ENCODE measurements at regions not wholly inside any gene's neighbourhood (a gene's known extent, or its start where the extent isn't known, plus 50 kb on each side); places are given as distances from the start of the nearest gene placed in this dataset.
A peak's percentile ranks its signal among the peaks of the same experiment; 100 is the strongest.

DNA sequence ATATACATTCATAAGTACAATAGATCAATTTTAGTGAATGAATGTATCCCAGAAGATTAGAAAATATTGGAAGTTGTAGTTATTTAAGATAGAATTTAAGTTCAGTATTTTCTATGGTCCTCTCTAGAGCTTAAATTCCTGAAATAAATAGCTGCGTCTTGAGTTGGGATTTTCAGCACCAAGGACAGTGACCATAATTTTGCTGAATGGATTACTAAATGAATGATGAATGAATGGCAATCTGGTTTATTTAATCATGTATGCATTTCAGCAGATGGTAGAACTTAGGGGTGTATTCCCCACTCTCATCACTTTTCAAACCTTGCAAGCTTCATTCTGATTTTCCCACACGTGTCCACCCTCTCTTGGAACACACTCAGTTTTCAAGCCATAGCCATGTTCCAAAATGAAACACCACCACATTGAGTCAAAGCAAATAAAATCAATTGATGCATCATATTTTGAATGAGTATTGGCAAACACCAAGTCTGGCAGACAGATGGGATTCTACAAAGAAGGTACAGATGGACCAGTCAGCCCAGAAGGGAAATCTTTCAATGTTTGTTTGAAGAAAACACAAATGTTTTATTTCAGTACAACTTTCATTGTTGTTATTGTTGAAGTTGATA is 362.2 kb upstream of the NXPH2 start:
- DNase-seq: peak; percentile 6

DNA sequence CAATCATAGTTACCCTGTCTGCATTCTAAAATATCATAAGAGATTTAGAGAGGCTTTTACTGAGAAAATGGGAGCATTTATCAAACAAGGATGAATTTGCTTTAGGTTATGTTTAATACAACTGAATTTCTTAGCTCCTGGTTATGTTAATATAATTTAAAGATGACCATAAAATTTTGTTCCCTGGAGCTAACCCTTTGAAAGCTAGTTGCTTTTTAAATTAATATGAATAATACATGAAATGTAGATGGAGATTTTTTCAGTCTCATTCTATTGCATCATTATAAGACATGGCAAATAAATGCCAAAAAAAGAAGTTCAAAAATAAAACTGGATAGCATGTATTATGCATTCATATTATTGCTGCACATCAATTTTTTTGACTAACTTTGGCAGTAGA is 344.1 kb upstream of the NXPH2 start:
- no peak for DNase-seq

DNA sequence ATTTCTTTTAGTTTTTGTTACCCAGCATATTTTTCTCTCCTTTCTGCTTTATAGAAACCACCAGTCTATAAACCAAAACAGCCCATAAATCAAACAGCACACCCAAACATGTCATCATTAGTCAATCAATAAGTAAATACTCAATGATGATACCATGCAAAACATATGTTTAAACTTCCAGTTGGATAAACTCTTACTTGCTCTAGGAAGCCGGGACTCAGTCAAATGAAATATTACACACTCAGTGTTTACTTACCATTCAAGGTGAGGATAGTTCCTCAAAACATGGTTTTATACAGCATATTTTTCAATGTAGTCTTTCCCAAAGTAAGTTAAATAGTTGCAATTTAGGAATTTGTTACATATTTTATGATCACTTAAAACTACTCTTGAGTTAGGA is 343.6 kb upstream of the NXPH2 start:
- DNase-seq: no peak

DNA sequence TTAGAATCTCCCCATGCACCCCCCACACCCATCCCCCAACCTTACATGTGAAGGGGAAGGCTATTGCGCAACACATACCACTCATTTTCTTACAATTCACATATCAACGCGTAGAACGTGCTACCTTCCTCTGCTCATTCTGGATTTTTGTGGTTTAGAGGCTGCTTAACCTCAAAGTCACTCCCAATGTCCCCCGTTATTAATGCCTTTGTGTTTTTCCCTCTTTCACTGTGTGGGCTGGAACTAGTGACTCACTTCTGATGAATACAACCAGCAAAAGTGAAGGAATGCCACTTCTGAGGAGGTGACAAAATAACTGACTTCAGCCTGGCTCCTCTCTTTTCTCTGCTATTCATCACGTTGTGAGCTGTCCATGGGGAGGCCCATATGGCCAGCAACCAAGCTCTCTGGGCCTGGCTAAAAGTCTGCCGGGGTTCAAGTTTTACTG is 342.5 kb upstream of the NXPH2 start:
- no peak for DNase-seq

GRCh38 chr2:139099721-139100120 is 319.5 kb upstream of the NXPH2 start:
- no peak for DNase-seq

DNA sequence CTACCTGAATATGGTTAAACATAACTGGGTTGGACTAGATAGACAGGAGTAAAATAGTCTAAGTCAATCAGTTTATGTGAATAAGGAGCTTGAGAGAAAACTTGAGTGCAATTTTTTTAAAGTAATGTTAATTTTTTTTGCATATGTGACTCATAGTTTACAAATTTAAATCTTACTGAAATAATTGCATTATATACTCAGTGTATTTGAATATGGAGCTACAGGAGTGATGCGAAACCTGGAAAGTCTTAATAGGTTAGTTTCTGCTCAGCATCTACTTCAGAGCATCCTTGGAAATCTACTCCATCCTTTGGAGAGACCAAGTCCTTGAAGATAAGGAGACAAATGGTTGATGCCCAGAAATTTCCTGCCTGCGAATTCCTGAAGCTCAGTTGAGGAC is 318.8 kb upstream of the NXPH2 start:
- DNase-seq: no peak

DNA sequence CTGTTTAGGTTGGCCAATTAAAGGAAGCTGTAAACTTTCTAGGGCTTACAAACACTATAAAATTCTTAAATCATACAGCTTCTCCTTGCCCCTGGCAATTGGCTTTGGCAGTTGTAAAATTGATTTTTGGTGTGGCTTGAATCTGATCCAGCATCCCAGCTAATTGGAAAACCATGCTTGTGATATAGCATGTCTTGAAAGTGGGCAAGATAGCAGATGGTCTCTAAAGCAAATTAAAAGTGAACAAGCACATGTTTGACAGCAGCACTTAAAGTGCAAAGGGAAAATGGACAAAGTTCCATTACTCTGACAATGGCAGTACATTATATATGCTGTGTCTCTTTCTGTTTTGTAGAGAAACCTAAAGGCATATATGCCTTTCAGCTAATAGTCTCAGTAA is 302.9 kb upstream of the NXPH2 start:
- DNase-seq: no peak

DNA sequence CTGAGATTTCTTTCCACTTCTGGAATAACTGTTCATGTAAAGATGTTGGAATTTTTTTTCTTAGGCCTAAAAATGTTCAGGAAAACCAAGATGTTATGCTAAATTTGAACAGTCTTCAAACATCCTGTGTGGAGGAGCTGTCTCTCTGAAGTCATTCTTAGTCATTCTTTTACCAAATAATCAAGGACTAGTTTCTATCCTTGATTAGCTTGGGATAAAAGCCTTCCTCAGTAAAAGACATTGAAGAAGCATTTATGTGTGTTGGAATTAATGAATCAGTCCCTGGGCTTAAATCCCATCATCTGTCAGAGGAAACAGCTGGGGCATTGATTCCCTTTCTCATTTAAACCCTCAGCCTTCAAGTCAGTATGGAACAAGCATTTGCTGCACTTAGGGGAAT is 300.1 kb upstream of the NXPH2 start:
- DNase-seq: no peak

DNA sequence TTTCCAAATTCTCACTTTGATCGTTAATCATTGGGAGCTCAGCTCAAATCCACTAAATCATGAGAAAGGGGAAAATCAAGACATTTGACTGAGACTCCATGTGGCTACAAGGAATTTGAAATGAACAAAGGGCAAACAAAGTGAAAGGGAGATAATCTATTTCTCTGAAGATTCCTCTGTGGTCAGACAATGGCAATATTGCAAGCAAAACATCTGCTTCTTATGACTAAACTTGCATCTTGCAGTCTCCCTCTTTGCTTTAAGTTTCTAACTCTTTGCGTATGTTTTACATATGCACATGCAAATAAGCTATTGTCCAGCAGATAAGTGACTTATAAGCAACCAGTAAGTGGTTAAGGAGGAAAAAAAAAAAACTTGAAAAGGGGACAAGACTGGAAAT is 299.1 kb upstream of the NXPH2 start:
- no peak for DNase-seq

DNA sequence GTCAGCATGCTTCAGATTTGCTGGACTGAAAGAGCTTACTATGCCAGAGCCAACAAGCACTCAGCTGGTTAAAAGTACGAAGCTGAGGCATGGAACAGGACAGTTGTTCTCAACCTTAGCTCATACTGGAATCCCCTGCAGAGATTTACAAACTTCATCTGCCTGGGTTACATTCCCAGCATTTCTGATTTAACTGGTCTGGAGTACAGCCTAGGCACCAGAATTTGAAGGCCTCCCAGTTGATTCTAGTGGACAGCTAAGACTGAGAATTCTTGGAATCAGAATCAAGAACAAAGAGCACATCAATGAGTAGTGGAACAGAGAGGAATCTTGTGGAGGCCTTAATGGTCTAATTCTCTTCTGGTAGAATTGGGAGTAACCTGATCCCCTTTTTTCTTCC is 298.2 kb upstream of the NXPH2 start:
- DNase-seq: no peak

DNA sequence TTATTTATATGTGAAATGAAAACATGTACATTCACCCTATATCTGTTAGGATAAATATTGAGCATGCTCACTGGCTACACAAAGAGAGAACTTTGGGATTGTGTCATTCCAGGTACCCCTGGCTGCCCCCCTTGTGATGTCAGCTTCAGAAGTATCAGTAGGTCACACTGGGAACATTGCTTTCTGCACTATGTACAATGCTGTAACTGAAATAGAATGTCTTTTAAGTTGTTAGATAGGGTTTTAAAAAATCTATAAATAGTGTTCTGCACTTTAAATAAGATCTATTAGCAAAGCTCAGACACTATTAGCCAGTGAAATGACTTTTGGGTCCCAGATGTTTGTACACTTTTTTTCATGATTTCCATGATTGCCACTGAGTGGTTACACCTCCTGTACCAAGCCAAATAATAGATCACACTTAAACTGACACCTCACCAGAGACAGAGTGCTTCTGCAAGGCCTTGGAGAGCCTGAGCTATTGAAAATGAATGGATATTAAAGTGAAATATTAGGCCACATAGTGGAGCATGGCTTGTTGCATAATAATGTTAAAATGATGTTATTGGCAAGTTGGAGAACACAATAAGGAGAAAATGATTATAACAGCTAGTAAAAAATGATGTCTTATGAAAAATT is 297.0 kb upstream of the NXPH2 start:
- no peak for DNase-seq

GRCh38 chr2:139067874-139068273 is 287.7 kb upstream of the NXPH2 start:
- no peak for DNase-seq

GRCh38 chr2:139067072-139067471 is 286.9 kb upstream of the NXPH2 start:
- DNase-seq: no peak

- DNase-seq: no peak
These were observed 284.0 kb upstream of the NXPH2 start for GRCh38 chr2:139064159-139064558.

DNA sequence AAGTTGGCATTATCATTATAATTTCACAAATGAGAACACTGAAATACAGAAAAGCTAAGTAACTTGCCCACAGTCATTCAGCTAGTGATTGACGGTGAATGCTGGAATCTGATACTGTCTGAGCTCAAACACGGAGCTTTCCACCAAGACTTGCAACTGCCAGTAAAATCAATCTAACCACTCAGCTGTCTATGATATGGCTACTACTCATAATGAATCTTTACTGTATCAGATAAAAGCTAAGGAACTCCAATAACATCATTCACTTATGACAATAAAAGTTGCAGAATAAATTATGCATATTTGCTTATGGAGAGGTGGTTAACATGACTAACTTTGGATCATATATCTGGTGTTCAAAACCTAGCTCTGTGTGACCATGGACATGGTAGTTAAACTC is 279.4 kb upstream of the NXPH2 start:
- DNase-seq: no peak

DNA sequence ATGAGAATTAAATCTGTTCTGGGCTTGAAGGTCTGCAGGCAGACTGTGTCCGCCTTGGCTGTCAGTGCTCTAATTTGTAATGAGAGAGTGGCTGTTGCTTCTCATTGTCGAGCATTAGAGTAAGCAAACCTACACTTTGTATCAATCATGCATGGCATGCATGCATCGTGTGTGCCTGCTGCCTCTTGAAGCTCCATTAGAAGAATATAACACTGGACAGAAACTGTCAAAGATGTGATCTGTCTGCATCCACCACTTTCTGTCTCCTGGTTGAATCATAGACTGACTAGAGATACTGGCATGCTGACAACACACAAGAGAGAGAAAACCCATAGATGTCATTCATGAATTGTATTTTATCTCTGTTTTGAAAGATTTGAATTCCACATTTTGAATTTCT is 275.0 kb upstream of the NXPH2 start:
- DNase-seq: no peak

DNA sequence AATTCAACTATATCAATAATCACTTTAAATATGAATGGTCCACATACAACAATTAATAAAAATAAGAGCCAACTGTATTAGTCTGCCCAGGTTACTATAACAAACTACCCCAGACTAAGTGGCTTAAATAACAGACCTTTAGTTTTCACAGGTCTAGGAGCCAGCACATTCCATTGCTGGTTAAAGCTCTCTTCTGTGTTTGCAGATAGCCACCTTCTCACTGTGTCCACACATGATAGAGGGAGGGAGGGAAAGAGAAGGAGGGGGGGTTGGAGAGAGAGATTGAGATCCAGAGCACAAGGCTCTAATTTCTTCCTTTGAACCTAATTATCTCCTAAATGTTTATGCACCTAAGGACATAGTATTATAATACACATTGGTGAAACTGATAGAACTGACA is 267.8 kb upstream of the NXPH2 start:
- DNase-seq: no peak

DNA sequence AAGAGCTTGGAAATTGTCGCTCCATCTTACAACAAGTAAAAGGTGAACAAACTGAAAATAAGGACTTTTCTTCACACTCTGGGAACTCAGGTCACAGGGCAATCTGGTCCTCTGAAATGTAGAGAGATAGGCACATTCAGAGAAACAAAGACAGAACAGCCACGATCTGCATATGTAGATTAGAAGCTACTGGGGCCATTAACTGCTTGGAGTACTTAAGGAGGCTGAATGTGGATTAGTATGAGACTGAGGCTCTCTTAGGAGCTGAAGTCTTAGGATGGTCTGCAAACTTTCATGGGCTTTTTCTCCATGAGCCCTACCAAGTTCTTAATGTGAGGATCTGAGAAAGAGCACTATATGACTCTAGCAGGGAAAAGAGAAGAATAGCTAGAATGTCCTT is 265.3 kb upstream of the NXPH2 start:
- no peak for DNase-seq

GRCh38 chr2:139034064-139034463 is 253.9 kb upstream of the NXPH2 start:
- no peak for DNase-seq

GRCh38 chr2:139033300-139033699 is 253.1 kb upstream of the NXPH2 start:
- no peak for DNase-seq

DNA sequence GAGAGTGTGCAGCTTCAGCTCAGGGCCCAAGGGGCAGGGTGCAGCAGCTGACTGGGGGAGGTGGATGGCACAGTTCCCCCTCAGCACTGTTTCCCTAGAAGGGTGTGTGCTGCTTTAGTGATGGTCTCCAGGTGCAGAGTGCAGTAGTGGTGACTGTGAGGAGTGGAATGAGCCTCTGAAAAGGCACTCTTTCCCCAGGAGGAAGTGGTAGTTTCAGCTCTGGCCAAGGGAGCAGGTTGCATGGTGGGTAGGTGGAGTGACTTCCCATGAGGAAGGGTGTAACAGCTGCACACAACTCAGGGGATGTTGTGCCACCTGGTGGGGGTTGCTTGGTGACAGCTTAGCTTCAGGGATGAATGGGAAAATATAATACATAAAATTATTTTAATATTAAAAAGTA is 251.5 kb upstream of the NXPH2 start:
- no peak for DNase-seq

- no peak for DNase-seq
These were observed 240.1 kb upstream of the NXPH2 start for GRCh38 chr2:139020287-139020686.

GRCh38 chr2:139018252-139018651 is 238.1 kb upstream of the NXPH2 start:
- DNase-seq: no peak

- no peak for DNase-seq
These were observed 226.9 kb upstream of the NXPH2 start for GRCh38 chr2:139007130-139007529.

All from skin of body (tissue), 1 donor.